ENCODE measurements at regions not wholly inside any gene's neighbourhood (a gene's known extent, or its start where the extent isn't known, plus 50 kb on each side); places are given as distances from the start of the nearest gene placed in this dataset.

GRCh38 chr3:182035324-182035723, 323.6 kb downstream of the SOX2 start:
- TF ChIP-seq POLR2A (IDR thresholded peaks at IDR 0.05; ENCODE audit: low read length) = no peak
- no peak for TF ChIP-seq GATA1 (IDR thresholded peaks at IDR 0.05; ENCODE audit: low read depth, low read length)
